Activated naive CD8-positive, alpha-beta T cell treated with anti-CD3 and anti-CD28 coated beads, Interleukin-2, amount 50 U/mL, for 24 hours (primary cell): ENCODE measurements at regions not wholly inside any gene's neighbourhood (a gene's known extent, or its start where the extent isn't known, plus 50 kb on each side); places are given as distances from the start of the nearest gene placed in this dataset.
"Not testable (repeated sequence)": the region's sequence is repeated elsewhere in the genome, so short reads cannot be mapped to it uniquely, and the experiment has no call there.

Experiments
- ATAC-seq: fragments of 150-1000 bp; cut with Tn5 transposase; one replicate; pipeline ENCODE4 v1.10.0; 2021
- DNase-seq: peaks from one replicate; pipeline ENCODE4 v3.0.0; 2021
- H3K27ac Mint-ChIP-seq: one replicate; pipeline ENCODE4 v1.8.0; 2021; ENCODE audit warnings: mild to moderate bottlenecking, mixed read lengths
- H3K27me3 Mint-ChIP-seq: one replicate; pipeline ENCODE4 v1.8.0; 2021; ENCODE audit warnings: mixed read lengths
- H3K36me3 Mint-ChIP-seq: one replicate; pipeline ENCODE4 v1.8.0; 2021; ENCODE audit warnings: low read depth, mixed read lengths
- H3K4me1 Mint-ChIP-seq: one replicate; pipeline ENCODE4 v1.8.0; 2021; ENCODE audit warnings: mixed read lengths
- H3K4me3 Mint-ChIP-seq: one replicate; pipeline ENCODE4 v1.8.0; 2021; ENCODE audit warnings: mild to moderate bottlenecking, moderate library complexity, mixed read lengths
- H3K9me3 Mint-ChIP-seq: one replicate; pipeline ENCODE4 v1.8.0; 2021; ENCODE audit warnings: mixed read lengths

DNA sequence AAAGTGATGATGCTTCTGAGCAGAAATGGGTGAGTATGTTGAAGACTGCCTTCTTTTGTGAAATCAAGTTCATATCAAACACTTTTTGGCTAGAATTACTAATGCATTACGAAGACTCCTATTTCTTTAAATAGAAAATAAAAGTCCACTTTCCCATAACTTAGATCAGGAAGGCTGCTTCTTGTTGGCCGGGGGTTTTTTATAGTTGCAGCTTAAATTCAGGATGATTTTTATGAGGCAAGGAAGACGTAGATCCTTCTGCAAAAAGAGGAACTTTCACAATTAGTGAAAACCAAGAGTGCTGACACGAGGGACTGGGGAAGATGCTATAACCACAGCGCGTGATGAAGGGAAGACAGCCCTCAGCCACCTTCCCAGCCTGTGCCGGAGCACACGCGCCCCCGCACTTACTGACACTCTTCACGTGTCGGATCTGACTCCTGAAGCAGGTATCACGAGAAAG is 206.1 kb upstream of the PRDM1 start:
- H3K4me3 Mint-ChIP-seq = peak overlapping the region; percentile 2
- H3K27me3 Mint-ChIP-seq = peaks cover 39% of the 10 kb centered on the region
- ATAC-seq (peak; percentile 85), DNase-seq (peak; percentile 23)
- H3K36me3 Mint-ChIP-seq = no peaks in the 10 kb centered on the region
- no peaks in the 10 kb centered on the region for H3K9me3 Mint-ChIP-seq
- H3K4me1 Mint-ChIP-seq = peaks cover 20% of the 10 kb centered on the region
- no peak overlapping the region for H3K27ac Mint-ChIP-seq

DNA sequence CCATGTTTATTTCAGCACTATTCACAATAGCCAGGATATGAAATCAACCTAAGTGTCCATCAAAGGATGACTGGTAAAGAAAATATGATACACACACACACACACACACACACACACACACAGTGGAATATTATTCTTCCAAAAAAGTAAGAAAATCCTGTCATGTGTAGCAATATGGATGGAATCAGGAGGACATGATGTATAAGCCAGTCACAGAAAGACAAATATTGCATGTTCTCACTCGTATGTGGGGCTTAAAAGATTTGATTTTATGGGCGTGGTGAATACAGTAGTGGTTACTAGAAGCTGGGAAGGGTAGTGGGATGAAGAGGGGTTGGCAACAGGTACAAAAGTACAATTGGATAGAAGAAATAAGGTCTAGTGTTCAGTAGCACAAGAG is 207.0 kb upstream of the PRDM1 start:
- no peak for ATAC-seq
- H3K4me3 Mint-ChIP-seq = no peak overlapping the region
- H3K27me3 Mint-ChIP-seq = peaks cover 40% of the 10 kb centered on the region
- no peaks in the 10 kb centered on the region for H3K9me3 Mint-ChIP-seq
- no peak for DNase-seq
- H3K27ac Mint-ChIP-seq = no peak overlapping the region
- H3K36me3 Mint-ChIP-seq = no peaks in the 10 kb centered on the region
- H3K4me1 Mint-ChIP-seq = peaks cover 22% of the 10 kb centered on the region

DNA sequence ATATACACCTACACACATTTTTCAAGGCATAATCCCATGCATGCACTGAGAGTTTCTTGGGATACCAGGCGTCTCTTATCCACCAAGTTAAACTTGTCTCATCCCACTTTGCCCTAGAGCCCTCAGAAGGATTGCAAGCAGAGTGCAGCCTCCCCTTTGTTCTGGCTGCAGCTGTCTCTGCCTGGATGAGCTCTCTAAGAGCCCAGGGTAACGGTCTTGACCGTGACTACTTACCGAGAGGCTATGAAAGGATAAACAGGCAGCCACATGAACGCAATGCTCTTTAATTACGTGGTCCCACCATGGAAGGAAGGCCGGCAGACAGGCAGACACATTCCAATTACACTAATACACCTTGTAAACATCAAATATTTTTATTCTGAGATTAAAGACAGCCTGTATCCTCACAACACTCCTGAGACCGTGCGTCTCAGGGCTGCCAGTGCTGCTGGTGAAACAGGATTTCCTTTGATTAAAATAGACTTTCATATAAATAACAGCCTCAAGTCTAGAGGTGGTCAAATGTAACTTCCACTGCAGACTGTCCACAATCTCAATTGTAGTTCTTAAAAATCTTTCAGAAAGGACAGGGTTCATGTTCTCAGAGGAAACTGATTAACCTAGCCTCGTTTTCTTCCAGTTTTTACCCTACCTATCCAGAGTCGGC is 210.0 kb upstream of the PRDM1 start:
- Mint-ChIP-seq H3K27me3 (peaks cover 43% of the 10 kb centered on the region), H3K27ac (no peak overlapping the region), H3K36me3 (no peaks in the 10 kb centered on the region), H3K4me3 (no peak overlapping the region), H3K4me1 (peaks cover 25% of the 10 kb centered on the region), H3K9me3 (no peaks in the 10 kb centered on the region)
- DNase-seq (no peak), ATAC-seq (no peak)

DNA sequence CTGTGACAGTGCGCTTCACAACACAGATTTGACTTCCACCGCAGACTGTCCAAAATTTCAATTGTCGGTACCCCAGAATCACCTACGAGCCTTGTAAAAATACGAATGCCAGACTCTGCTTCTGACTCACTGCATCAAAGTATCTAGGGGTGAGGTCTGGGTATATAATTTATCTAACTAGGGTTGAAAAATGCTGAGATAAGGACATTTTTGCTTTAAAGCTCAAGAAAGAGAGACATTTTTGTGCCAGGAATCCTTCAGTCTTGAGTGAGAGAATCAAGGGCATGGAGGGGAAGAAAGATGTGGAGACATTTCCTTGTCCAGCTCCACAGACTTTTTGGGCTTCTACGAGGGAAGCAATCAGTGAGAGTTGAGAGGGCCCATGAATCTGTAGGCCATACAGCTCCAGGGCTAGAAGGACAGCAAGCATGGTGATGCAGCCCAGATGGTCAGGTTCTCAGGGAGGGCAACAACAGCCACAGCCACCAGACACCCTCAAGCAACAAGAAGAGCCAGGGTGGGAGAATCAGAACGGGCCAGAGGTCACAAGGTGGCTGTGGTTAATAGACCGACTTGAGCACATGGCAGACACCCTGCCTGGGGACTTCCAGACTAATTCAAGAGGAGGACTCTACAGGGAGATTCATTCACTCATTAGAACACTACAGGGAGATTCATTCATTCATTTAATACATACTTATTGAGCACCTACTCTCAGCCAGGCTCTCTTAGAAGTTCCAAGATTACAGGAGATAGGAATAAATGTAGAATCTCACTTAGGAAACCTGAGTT is 211.1 kb upstream of the PRDM1 start:
- no peaks in the 10 kb centered on the region for H3K9me3 Mint-ChIP-seq
- H3K27me3 Mint-ChIP-seq = peaks cover 34% of the 10 kb centered on the region
- H3K4me1 Mint-ChIP-seq = peaks cover 19% of the 10 kb centered on the region
- H3K36me3 Mint-ChIP-seq = no peaks in the 10 kb centered on the region
- DNase-seq (no peak), ATAC-seq (no peak)
- no peak overlapping the region for H3K4me3 Mint-ChIP-seq
- no peak overlapping the region for H3K27ac Mint-ChIP-seq

DNA sequence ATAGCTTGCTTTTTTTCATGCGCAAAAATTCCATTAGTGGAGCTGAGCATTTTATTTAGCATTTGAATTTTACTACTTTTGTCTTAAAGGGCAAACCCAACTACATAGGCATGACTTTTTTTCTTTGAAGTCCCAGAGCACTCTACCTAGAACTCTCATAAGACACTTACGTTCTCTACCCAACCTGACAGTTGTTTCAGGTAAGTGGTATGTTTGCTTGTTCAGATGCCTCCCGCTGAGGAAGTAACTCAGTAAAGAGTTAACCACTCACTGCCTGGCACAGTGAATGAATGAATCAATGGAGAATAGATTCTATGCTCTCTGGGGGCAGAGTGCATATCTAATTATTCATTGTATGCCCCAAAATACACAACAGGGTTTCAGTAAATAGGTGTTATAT is 212.3 kb upstream of the PRDM1 start:
- Mint-ChIP-seq H3K36me3 (no peaks in the 10 kb centered on the region), H3K27me3 (peaks cover 31% of the 10 kb centered on the region)
- no peak for ATAC-seq

DNA sequence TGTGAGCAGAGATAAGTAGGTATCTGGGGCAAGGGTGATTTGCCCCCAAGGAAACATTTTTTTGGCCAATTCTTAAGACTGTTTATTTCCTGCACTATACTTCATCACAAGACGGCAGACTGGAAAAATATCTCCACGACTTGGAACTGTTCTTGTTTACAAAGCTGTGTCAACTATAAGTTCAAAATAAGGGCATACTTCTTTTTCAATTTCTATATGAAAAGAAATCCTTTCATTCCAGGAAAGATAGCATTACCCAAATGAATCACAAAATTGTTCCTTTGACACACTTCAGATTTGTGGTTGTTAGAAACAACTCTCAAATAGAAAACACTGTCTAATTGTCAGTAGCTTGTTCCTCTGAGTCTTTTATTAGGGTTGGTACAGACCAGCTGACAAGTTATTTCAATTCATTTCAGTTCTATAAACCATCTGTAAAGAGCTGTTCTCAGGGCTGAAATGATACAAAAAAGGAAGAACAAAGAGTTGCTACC is 212.9 kb upstream of the PRDM1 start:
- no peaks in the 10 kb centered on the region for H3K9me3 Mint-ChIP-seq

More for the DNA sequence above, 212.3 kb upstream of the PRDM1 start:
- no peaks in the 10 kb centered on the region for H3K9me3 Mint-ChIP-seq
- peaks cover 10% of the 10 kb centered on the region for H3K4me1 Mint-ChIP-seq
- H3K27ac Mint-ChIP-seq = no peak overlapping the region
- no peak for DNase-seq
- H3K4me3 Mint-ChIP-seq = no peak overlapping the region

DNA sequence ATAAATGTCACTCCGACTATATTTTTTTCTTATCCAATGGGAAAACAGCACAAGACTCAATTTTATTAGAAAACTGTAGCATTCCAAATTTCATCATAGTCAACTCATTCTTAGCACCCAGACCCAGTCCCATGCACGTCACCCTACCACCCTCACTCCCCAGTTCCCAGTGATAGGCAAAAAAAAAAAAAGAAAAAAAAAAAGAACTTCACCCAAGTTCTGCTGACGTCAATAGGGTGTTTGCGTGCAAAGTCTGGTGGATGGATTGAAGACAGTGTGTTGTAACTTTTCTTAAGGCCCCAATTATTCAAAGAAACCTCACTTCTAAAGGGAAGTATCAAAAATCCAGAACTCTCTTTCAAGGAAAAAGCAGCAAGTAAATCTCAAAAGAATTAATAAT is 213.9 kb upstream of the PRDM1 start:
- no peak for ATAC-seq
- H3K4me1 Mint-ChIP-seq = peaks cover 10% of the 10 kb centered on the region
- no peak for DNase-seq
- H3K27me3 Mint-ChIP-seq = peaks cover 29% of the 10 kb centered on the region
- H3K4me3 Mint-ChIP-seq = no peak overlapping the region
- no peak overlapping the region for H3K27ac Mint-ChIP-seq
- H3K36me3 Mint-ChIP-seq = no peaks in the 10 kb centered on the region
- H3K9me3 Mint-ChIP-seq = no peaks in the 10 kb centered on the region

More for the DNA sequence above, 212.9 kb upstream of the PRDM1 start:
- ATAC-seq (peak; percentile 52), DNase-seq (no peak)
- Mint-ChIP-seq H3K4me1 (peaks cover 10% of the 10 kb centered on the region), H3K4me3 (no peak overlapping the region), H3K27me3 (peaks cover 25% of the 10 kb centered on the region), H3K36me3 (no peaks in the 10 kb centered on the region), H3K27ac (no peak overlapping the region)

DNA sequence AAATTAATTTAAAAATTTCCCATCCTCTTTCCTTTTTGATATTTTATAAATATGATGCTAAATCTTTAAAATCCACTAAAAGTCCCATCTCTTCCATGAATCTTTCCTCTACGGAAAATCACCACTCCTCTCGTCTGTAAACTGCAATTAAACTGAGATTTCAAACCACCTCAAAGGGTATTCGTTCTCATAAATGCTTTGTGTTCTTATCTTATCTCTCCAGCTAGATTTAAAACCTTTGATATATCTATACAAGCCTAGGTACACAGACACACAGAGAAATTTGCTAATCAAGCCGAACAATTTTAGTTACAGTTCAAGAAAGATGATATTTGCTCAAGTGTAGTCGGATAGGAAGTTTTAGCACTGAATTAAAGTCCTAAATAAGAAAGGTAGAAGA is 214.6 kb upstream of the PRDM1 start:
- H3K27me3 Mint-ChIP-seq = peaks cover 28% of the 10 kb centered on the region
- H3K9me3 Mint-ChIP-seq = no peaks in the 10 kb centered on the region
- H3K27ac Mint-ChIP-seq = no peak overlapping the region
- no peak overlapping the region for H3K4me3 Mint-ChIP-seq
- DNase-seq = no peak
- no peak for ATAC-seq
- H3K4me1 Mint-ChIP-seq = peaks cover 10% of the 10 kb centered on the region
- H3K36me3 Mint-ChIP-seq = no peaks in the 10 kb centered on the region

DNA sequence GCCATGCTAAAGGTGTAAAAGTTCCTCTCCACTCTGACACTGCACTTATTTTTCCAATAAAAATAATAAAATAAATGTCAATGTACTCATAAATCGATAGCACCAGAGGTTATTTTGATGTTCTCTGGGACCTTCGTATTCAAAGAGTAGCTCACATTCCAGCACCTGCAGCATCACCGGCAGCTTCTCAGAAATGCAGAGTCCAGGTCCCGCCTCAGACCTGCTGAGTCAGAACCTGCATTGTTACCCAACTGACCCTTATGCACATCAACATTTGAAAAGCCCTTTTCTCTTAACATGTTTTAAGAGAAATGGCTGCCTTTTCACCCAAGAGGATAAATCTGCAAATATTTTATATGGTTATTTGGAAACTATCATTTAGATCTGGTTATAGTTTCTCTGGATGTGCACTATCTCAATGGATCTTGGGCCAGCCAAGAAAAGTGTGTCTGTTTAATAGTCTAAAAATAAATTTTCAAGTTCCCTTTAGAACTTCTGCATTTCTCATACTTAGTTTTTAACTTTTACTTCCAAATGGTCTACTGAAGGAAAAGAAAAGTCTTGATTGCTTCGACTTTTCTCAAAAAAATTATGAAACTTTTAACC is 216.2 kb upstream of the PRDM1 start:
- H3K4me3 Mint-ChIP-seq = no peak overlapping the region

DNA sequence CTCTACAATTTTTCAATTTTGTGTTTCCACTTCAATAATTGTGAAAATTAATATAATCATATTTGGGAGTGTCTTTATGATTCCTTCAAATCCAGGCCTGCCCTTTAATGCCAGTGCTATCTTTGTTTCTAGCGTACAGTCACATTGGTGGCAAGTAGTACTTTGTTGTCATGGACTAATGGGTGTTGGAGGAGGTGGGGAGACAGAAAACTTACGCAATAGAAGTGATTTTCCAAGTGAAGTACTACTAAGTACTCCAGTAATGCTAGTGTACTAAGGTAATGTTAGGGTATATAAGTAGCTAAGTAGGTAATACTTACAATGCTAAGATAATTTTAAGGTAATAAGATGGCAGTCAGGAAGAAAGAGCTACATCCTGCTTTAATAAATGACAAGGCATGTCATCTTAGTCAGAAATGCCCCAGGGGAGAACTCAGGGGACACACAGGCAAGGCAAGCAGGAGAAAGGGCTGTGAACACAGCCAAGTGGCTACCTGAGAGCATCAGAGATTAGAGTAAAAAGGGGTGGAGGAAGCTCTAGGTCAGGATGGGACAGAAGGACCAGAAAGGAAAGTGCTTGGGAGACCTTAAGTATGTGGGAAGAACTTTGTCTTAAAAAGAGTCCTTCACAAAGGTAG is 217.2 kb upstream of the PRDM1 start:
- no peak for DNase-seq
- Mint-ChIP-seq H3K27ac (no peak overlapping the region), H3K36me3 (no peaks in the 10 kb centered on the region), H3K27me3 (peaks cover 28% of the 10 kb centered on the region), H3K4me1 (peaks cover 5% of the 10 kb centered on the region), H3K9me3 (no peaks in the 10 kb centered on the region), H3K4me3 (no peak overlapping the region)
- no peak for ATAC-seq

More for the DNA sequence above, 216.2 kb upstream of the PRDM1 start:
- H3K36me3 Mint-ChIP-seq = no peaks in the 10 kb centered on the region
- peaks cover 6% of the 10 kb centered on the region for H3K4me1 Mint-ChIP-seq
- DNase-seq = no peak
- no peak overlapping the region for H3K27ac Mint-ChIP-seq
- no peaks in the 10 kb centered on the region for H3K9me3 Mint-ChIP-seq
- H3K27me3 Mint-ChIP-seq = peaks cover 27% of the 10 kb centered on the region
- ATAC-seq = no peak

DNA sequence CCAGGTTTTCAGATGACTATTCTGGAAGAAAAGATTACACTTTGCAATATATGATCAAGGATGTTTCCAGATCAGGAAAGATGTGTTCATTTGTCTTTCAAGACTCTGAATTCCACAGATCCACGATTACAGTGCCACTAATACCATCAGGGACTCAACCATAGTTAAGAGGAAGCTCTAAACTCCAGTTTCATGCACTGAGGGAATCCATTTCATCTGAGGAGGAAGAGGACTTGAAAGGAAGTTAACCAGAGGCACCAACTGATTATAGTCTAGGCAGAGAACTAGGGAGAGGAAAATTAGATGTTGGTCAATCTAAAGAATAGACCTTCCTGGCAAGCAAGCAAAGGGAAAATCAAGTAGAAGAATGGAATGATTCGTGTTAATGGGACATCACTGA is 218.3 kb upstream of the PRDM1 start:
- ATAC-seq = no peak

DNA sequence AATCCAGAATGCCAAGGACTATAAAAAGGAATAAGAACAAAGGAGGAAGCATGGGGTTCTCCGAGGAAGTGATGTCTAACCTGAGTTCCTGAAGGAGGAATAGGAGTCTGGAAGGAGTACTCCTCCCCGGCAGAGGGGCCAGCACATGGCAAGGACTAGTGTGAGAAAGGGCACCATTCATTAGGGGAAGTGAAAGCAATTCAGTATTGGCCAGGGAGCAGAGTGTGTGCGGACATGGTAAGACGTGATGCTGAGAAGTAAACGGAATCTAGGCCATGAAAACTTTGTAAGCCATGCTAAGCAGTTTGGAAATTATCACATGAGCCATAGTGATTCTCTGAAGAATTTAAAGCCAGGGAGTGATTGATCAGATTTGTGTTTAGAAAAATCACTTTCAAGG is 218.9 kb upstream of the PRDM1 start:
- H3K27me3 Mint-ChIP-seq = peaks cover 30% of the 10 kb centered on the region
- H3K4me1 Mint-ChIP-seq = peaks cover 2% of the 10 kb centered on the region
- H3K27ac Mint-ChIP-seq = no peak overlapping the region
- ATAC-seq (no peak), DNase-seq (no peak)
- H3K36me3 Mint-ChIP-seq = no peaks in the 10 kb centered on the region
- no peaks in the 10 kb centered on the region for H3K9me3 Mint-ChIP-seq
- H3K4me3 Mint-ChIP-seq = no peak overlapping the region

More for the DNA sequence above, 218.3 kb upstream of the PRDM1 start:
- Mint-ChIP-seq H3K27me3 (peaks cover 29% of the 10 kb centered on the region), H3K9me3 (no peaks in the 10 kb centered on the region), H3K36me3 (no peaks in the 10 kb centered on the region), H3K4me3 (no peak overlapping the region), H3K4me1 (peaks cover 2% of the 10 kb centered on the region), H3K27ac (no peak overlapping the region)
- DNase-seq = no peak

DNA sequence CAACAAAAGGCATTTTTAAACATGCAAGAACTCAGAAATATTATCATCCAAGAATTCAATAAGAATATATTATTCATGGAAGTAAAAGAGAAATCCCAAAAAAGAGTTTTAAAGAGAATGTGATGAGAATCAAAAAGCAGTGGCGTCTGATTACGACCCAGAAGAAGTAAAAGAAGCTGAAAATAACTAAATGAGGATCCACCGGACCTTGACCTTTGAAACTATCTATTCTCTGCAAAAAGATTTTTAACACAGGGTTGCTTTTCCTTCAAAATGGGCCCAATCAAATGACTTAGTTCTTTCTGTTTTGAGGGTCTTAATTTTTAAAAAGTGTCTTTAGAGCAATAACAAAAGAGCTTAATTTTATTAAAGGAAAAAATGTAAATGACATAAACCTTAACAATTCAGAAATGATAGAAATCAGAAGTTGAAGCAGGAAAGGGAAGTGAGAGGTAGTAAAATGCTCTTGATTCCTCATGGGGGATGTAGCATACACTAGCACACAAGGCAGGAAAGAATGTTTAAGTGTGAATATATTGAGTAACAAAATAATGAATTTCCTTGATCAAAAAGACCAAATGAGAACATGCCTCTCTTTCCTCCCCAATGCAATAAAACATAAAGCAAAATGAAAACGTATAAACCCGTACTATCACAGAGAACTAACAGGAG is 223.1 kb upstream of the PRDM1 start:
- peaks cover 2% of the 10 kb centered on the region for H3K4me1 Mint-ChIP-seq
- ATAC-seq (no peak), DNase-seq (no peak)
- H3K27me3 Mint-ChIP-seq = peaks cover 26% of the 10 kb centered on the region
- H3K27ac Mint-ChIP-seq = no peak overlapping the region
- no peak overlapping the region for H3K4me3 Mint-ChIP-seq
- no peaks in the 10 kb centered on the region for H3K36me3 Mint-ChIP-seq
- H3K9me3 Mint-ChIP-seq = no peaks in the 10 kb centered on the region

DNA sequence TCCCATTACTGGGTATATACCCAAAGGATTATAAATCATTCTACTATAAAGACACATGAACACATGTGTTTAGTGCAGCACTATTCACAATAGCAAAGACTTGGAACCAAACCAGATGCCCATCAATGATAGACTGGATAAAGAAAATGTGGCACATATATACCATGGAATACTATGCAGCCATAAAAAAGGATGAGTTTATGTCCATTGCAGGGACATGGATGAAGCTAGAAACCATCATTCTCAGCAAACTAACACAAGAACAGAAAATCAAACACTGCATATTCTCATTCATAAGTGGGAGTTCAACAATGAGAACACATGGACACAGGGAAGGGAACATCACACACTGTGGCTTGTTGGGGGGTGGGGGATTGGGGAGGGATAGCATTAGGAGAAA is 225.2 kb upstream of the PRDM1 start:
- not testable (repeated sequence) for H3K4me1 Mint-ChIP-seq, H3K4me3 Mint-ChIP-seq, H3K9me3 Mint-ChIP-seq, H3K27ac Mint-ChIP-seq, ATAC-seq, DNase-seq, H3K36me3 Mint-ChIP-seq
- H3K27me3 Mint-ChIP-seq = peaks cover 17% of the 10 kb centered on the region
